ENCODE measurements at regions not wholly inside any gene's neighbourhood (a gene's known extent, or its start where the extent isn't known, plus 50 kb on each side); places are given as distances from the start of the nearest gene placed in this dataset.

DNA sequence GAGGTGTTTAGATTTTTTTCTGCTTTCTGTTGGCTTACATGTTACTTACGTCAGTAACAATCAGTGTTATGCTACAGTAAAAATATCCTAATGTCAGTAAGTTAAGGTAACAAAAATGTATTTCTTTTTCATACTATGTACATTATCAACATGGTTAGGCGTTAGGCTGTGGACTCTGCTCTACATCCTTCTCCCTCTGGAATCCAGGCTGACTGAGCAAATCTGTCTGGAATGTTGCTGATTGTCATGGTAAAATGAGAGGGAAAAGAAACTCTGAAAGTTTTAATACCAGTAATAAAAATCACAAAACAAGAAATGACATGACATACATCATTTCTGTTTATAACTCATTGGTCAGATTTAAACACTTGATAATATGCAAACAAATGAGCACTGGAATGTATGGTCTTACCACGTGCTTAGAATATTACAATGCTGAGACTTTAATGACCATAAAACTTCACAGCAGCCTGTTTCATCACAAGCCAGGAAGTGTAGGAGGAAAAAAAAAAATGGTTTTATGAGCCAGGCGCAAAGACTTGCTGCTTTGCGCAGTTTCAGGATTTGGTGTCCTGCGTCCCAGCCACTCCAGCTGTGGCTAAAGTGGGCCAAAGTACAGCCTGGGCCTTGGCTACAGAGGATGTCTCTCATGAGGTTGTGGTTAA lies 252.4 kb downstream of the FSIP2 start:
- no peak overlapping the region for H3K27ac ChIP-seq
- TF ChIP-seq, protein P1, sequence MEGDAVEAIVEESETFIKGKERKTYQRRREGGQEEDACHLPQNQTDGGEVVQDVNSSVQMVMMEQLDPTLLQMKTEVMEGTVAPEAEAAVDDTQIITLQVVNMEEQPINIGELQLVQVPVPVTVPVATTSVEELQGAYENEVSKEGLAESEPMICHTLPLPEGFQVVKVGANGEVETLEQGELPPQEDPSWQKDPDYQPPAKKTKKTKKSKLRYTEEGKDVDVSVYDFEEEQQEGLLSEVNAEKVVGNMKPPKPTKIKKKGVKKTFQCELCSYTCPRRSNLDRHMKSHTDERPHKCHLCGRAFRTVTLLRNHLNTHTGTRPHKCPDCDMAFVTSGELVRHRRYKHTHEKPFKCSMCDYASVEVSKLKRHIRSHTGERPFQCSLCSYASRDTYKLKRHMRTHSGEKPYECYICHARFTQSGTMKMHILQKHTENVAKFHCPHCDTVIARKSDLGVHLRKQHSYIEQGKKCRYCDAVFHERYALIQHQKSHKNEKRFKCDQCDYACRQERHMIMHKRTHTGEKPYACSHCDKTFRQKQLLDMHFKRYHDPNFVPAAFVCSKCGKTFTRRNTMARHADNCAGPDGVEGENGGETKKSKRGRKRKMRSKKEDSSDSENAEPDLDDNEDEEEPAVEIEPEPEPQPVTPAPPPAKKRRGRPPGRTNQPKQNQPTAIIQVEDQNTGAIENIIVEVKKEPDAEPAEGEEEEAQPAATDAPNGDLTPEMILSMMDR (conservative IDR thresholded peaks at IDR 0.05): no peak

DNA sequence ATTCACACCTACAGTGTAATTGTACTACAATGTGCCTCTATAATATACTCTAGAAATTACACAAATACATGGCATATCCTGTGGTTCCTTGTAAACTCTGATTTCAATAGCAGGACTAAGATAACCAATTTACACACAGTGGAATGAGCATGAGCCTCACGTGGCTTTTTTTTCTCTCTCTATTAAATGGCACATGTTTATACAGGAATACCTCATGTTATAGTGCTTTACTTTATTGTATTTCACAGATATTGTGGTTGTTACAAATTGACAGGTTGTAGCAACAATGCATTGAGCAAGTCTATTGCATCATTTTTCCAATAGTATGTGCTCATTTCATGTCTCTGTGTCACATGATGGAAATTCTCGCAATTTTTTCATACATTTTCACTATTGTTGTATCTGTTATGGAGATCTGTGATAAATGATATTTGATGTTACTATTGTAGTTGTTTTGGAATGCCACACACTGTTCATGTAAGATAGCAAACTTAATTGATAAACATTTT lies 260.0 kb downstream of the FSIP2 start:
- H3K27ac ChIP-seq: no peak overlapping the region
- TF ChIP-seq, protein P1 (conservative IDR thresholded peaks at IDR 0.05): no peak

DNA sequence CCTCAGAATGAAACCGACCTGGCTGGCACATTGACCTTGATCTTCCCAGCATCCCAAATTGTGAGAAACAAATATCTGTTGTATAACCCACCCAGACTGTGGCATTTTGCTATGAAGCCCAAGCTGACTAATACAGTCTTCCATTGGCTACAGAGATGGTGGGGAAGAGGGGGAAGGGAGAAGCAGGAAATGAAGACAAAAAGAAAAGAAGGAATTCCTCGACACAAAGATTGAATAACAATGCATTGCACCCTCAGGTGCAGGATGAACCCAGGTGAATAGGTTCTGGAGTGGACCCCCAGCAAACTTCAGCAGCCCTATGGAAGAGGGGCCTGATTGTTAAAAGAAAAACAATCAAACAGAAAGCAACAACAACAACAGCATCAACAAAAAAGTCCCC lies 270.7 kb downstream of the FSIP2 start:
- TF ChIP-seq, protein P1 (conservative IDR thresholded peaks at IDR 0.05): no peak
- H3K27ac ChIP-seq: no peak overlapping the region

DNA sequence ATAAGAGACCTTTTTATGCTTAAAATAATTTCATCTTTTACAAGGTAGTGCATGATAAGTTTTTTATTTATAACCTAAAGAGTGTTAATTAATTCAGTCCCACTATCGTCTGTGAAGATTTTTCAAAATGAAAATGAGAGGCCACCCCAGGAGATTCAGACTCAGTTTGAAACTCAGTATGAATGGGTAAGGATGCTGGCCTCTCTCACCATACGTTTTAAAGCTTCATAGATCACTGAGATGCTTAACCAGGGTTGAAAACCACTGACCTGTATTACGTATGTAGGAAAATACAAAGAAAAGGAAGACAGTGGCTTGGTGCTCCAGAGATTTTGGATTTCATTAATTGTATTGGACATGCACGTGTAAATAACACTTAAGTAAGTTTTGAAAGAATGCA lies 278.7 kb downstream of the FSIP2 start:
- no peak overlapping the region for H3K27ac ChIP-seq
- TF ChIP-seq, protein P1 (conservative IDR thresholded peaks at IDR 0.05): no peak

DNA sequence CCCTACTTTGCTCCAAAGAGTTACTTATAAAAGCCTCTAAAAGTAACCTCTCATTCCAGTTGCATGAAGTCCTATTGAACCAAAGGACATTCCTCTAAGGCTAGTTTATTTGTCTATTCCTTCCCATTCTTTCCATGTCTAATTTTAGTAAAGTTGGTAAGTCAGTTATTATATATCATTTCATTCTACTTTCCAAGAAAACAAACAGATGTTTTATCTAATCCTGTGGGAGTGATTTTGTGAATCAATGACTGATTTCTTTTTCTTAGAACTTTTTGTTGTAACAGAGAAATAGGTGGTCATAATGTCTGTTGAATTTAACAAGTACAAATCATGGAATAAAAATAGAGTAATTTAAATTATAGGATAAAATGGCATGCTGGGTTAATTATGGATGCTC lies 286.3 kb downstream of the FSIP2 start:
- TF ChIP-seq, protein P1 (conservative IDR thresholded peaks at IDR 0.05): no peak
- no peak overlapping the region for H3K27ac ChIP-seq

DNA sequence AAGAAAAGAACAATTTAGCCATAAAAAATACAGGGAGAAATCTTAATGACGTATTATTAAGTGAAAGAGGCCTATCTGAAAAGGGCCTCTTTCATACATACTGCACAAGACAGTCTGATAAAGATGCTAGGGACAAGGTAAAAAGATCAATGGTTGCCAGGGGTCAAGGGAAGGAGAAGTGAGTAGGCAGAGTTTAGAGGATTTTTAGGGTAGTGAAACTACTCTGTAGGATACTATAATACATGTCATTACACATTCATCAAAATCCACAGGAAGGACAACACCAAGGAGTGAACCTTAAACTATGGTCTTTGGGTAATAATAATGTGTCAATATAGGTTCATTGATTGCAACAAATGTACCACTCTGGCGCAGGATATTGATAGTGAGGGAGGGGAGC lies 289.3 kb downstream of the FSIP2 start:
- TF ChIP-seq, protein P1 (conservative IDR thresholded peaks at IDR 0.05): no peak
- no peak overlapping the region for H3K27ac ChIP-seq

DNA sequence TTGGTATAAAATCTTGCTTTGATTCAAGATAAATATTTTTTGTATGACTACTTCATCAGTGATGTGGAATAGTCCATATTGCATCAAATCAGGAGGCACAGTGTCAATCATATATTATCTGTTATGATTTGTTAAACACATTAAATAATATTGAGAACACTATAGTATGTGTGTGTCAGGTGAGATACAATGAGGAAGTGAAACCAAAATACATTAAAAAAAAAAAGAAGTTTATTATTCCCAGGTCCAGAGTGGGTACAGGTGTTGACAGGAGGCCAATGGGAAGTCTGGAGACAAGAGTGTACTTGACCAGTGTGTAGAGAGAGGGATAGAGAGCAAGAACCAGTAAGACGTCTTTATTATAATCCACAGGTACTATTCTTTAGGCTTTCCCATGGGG lies 292.6 kb downstream of the FSIP2 start:
- no peak overlapping the region for H3K27ac ChIP-seq
- TF ChIP-seq, protein P1 (conservative IDR thresholded peaks at IDR 0.05): no peak

Data from VCaP (cell line).